ENCODE measurements at regions not wholly inside any gene's neighbourhood (a gene's known extent, or its start where the extent isn't known, plus 50 kb on each side); places are given as distances from the start of the nearest gene placed in this dataset.

GRCh38 chr7:54622696-54623309 lies 80.6 kb downstream of the VSTM2A start:
- DNase-seq, result no peak

All from NCI-H82 (cell line).